B cell (primary cell): ENCODE measurements at regions not wholly inside any gene's neighbourhood (a gene's known extent, or its start where the extent isn't known, plus 50 kb on each side); places are given as distances from the start of the nearest gene placed in this dataset.

Experiments
- EZH2 ChIP-seq: IDR thresholded peaks from 2 replicates; pipeline ENCODE4 v1.6.1; 2012; ENCODE audit warnings: borderline replicate concordance, low read depth, mild to moderate bottlenecking, moderate library complexity, low read length; ENCODE audit not compliant: insufficient read depth, poor library complexity, severe bottlenecking
- TF ChIP-seq, protein P1 (sequence below): fragments of 200-600 bp; IDR thresholded peaks from one replicate; pipeline ENCODE4 v1.8.0; 2022; ENCODE audit warnings: antibody characterized with exemption, mild to moderate bottlenecking

DNA sequence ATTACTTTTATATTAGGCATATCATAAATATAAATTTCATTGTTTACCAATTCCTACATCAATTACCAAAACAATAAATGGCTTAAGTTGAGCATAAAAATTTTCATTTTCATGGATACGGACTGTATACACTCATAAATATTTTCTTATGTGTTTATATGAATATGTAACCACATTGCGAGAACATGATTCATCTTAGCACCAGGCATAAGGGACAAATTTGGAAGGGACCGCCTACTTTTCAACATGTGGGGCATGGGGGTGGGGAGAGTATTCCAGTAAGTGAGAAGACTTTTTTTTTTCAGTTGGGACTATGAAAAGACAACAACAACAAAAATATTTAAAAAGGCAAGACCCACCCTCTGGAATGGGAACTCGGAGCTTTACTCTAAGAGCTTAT is 296.1 kb downstream of the RAB38 start:
- TF ChIP-seq, protein P1, sequence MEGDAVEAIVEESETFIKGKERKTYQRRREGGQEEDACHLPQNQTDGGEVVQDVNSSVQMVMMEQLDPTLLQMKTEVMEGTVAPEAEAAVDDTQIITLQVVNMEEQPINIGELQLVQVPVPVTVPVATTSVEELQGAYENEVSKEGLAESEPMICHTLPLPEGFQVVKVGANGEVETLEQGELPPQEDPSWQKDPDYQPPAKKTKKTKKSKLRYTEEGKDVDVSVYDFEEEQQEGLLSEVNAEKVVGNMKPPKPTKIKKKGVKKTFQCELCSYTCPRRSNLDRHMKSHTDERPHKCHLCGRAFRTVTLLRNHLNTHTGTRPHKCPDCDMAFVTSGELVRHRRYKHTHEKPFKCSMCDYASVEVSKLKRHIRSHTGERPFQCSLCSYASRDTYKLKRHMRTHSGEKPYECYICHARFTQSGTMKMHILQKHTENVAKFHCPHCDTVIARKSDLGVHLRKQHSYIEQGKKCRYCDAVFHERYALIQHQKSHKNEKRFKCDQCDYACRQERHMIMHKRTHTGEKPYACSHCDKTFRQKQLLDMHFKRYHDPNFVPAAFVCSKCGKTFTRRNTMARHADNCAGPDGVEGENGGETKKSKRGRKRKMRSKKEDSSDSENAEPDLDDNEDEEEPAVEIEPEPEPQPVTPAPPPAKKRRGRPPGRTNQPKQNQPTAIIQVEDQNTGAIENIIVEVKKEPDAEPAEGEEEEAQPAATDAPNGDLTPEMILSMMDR: no peak
- TF ChIP-seq EZH2: no peak
